GM12878 (cell line): ENCODE measurements at regions not wholly inside any gene's neighbourhood (a gene's known extent, or its start where the extent isn't known, plus 50 kb on each side); places are given as distances from the start of the nearest gene placed in this dataset.

Experiments used
- CHD2 ChIP-seq: IDR thresholded peaks from 2 replicates; pipeline ENCODE4 v1.6.1; 2011; ENCODE audit warnings: low read depth, low read length, improper control_type of control experiment, borderline replicate concordance
- CTCF ChIP-seq, 3 experiments: IDR thresholded peaks in 2 of 3; conservative IDR thresholded peaks in 1 of 3; 2 replicates each; pipeline ENCODE4 v1.5.1; 2011; ENCODE audit warnings: low read depth in 3 of 3, low read length in 3 of 3, mild to moderate bottlenecking in 3 of 3, control low read depth in 2 of 3, moderate library complexity in 2 of 3, inconsistent platforms in 1 of 3, mixed read lengths in 1 of 3; ENCODE audit not compliant: control insufficient read depth in 2 of 3, insufficient read depth in 1 of 3; ENCODE audit errors: extremely low read depth in 1 of 3
- ETV6 ChIP-seq, 2 experiments: fragments of 450-650 bp in 1 of 2; IDR thresholded peaks in 1 of 2; conservative IDR thresholded peaks in 1 of 2; 2 replicates each; pipeline ENCODE4 v1.6.1; 2014; ENCODE audit warnings: antibody characterized with exemption in 1 of 2, borderline replicate concordance in 1 of 2, low read depth in 1 of 2, mild to moderate bottlenecking in 1 of 2, moderate library complexity in 1 of 2
- HDGF ChIP-seq: fragments of 450-650 bp; IDR thresholded peaks from 2 replicates; pipeline ENCODE4 v1.6.1; 2016; ENCODE audit warnings: antibody characterized with exemption
- IKZF2 ChIP-seq, 2 experiments: fragments of 450-650 bp; IDR thresholded peaks; 2 replicates each; pipeline ENCODE4 v1.6.1; 2017; ENCODE audit warnings: mild to moderate bottlenecking in 2 of 2, moderate library complexity in 2 of 2
- POLR2AphosphoS5 ChIP-seq: IDR thresholded peaks from 2 replicates; pipeline ENCODE4 v1.6.1; 2011; ENCODE audit warnings: mild to moderate bottlenecking, low read length, inconsistent platforms
- RFX5 ChIP-seq: IDR thresholded peaks from 2 replicates; pipeline ENCODE4 v1.6.1; 2011; ENCODE audit warnings: low read depth, low read length, improper control_type of control experiment
- SKIL ChIP-seq: fragments of 450-650 bp; IDR thresholded peaks from 2 replicates; pipeline ENCODE4 v1.6.1; 2017; ENCODE audit warnings: mild to moderate bottlenecking, low read depth, inconsistent platforms; ENCODE audit not compliant: poor library complexity, severe bottlenecking
- TAF1 ChIP-seq: IDR thresholded peaks from 2 replicates; pipeline ENCODE4 v1.6.1; 2011; ENCODE audit warnings: mild to moderate bottlenecking, low read depth, low read length, borderline replicate concordance
- ZNF217 ChIP-seq: fragments of 450-650 bp; IDR thresholded peaks from 2 replicates; pipeline ENCODE4 v1.6.1; 2017; ENCODE audit warnings: antibody characterized with exemption, mild to moderate bottlenecking
- ZNF24 ChIP-seq: fragments of 450-650 bp; IDR thresholded peaks from 2 replicates; pipeline ENCODE4 v1.6.1; 2017; ENCODE audit warnings: antibody characterized with exemption, mild to moderate bottlenecking

GRCh38 chr20:53658973-53659372, 65.3 kb upstream of the ZNF217 start:
- TF ChIP-seq CTCF (IDR thresholded peaks at IDR 0.05 in 2 of 3, conservative IDR thresholded peaks at IDR 0.05 in 1 of 3; ENCODE audit: control insufficient read depth in 2 of 3, extremely low read depth in 1 of 3, insufficient read depth in 1 of 3, low read depth in 3 of 3, low read length in 3 of 3) (no peak), IKZF2 (IDR thresholded peaks at IDR 0.05) (no peak), POLR2AphosphoS5 (no peak), RFX5 (no peak), CHD2 (no peak), SKIL (no peak), HDGF (no peak), ZNF217 (no peak), ETV6 (conservative IDR thresholded peaks at IDR 0.05 in 1 of 2, IDR thresholded peaks at IDR 0.05 in 1 of 2; ENCODE audit: borderline replicate concordance in 1 of 2, low read depth in 1 of 2) (peak in 1 of 2 experiments; percentile 89; a peak in 1 of 4 replicates), ZNF24 (no peak), TAF1 (no peak)
